GM12878 (cell line): ENCODE measurements at regions not wholly inside any gene's neighbourhood (a gene's known extent, or its start where the extent isn't known, plus 50 kb on each side); places are given as distances from the start of the nearest gene placed in this dataset.
A peak's percentile ranks its signal among the peaks of the same experiment; 100 is the strongest.

Experiments
- ATAC-seq: fragments of 200-7000 bp; cut with Tn5 transposase; 3 replicates; pipeline ENCODE4 v1.9.1; 2020; ENCODE audit warnings: mild to moderate bottlenecking, moderate library complexity
- BruUV-seq: library from RNA; stranded (reverse); fragments of 400-500 nt; replicated peaks from 2 replicates; lab custom pipeline; 2021; lab: Mats Ljungman, UMichigan
- CTCF ChIA-PET: fragments of 300-600 bp; sonication (Branson Sonifier 250); formaldehyde crosslinking; extraction: SDS; loops from one replicate; lab custom pipeline; 2021; ENCODE audit warnings: inconsistent platforms; lab: Yijun Ruan, JAX
- POLR2A ChIA-PET: fragments of 350-600 bp; formaldehyde crosslinking; extraction: SDS; loops from one replicate; lab custom pipeline; 2021; ENCODE audit warnings: inconsistent platforms; lab: Charles Lee
- RAD21 ChIA-PET: fragments of 300-600 bp; sonication (Branson Sonifier 250); formaldehyde crosslinking; loops from one replicate; lab custom pipeline; 2023; ENCODE audit warnings: antibody characterized with exemption; ENCODE audit not compliant: unreplicated experiment; lab: Charles Lee
- SMC1A ChIA-PET: fragments of 300-600 bp; sonication (Branson Sonifier 250); formaldehyde crosslinking; loops from one replicate; lab custom pipeline; 2023; ENCODE audit not compliant: unreplicated experiment, uncharacterized antibody; lab: Charles Lee
- DNase-seq: peaks from one replicate; pipeline ENCODE4 v3.0.0-alpha.2; 2011; ENCODE audit warnings: low read depth, low spot score
- FAIRE-seq: peaks from 3 replicates; lab custom pipeline; 2011; peaks lifted over from hg19 to GRCh38; lab: Jason Lieb, UNC
- H2AFZ ChIP-seq: 2 replicates; pipeline ENCODE4 v1.6.0; 2011; ENCODE audit warnings: low read depth, low read length, control low read depth; ENCODE audit not compliant: control insufficient read depth
- H3K27ac ChIP-seq: 2 replicates; pipeline ENCODE4 v1.5.1; 2011; ENCODE audit warnings: control low read depth; ENCODE audit not compliant: control insufficient read depth, insufficient read depth
- H3K27me3 ChIP-seq, 2 experiments: replicated peaks in 1 of 2; 2 replicates each; pipeline versions ENCODE4 v1.6.0 to v1.6.1; 2011; ENCODE audit warnings: low read length in 1 of 2; ENCODE audit not compliant: control insufficient read depth in 2 of 2, insufficient read depth in 2 of 2
- H3K36me3 ChIP-seq, 2 experiments: 2 replicates each; pipeline ENCODE4 v1.5.1; 2011; ENCODE audit warnings: low read length in 1 of 2; ENCODE audit not compliant: control insufficient read depth in 2 of 2, insufficient read depth in 2 of 2
- H3K4me1 ChIP-seq: 2 replicates; pipeline ENCODE4 v1.6.1; 2011; ENCODE audit warnings: mild to moderate bottlenecking, low read length, moderate library complexity, mixed read lengths; ENCODE audit not compliant: control insufficient read depth, insufficient read depth
- H3K4me2 ChIP-seq: 2 replicates; pipeline ENCODE4 v1.6.0; 2011; ENCODE audit warnings: control low read depth; ENCODE audit not compliant: control insufficient read depth, insufficient read depth
- H3K4me3 ChIP-seq: fragments of 200-600 bp; sonication (generic); 2 replicates; pipeline ENCODE4 v1.5.1; 2016
- H3K79me2 ChIP-seq: 2 replicates; pipeline ENCODE4 v1.6.0; 2011; ENCODE audit warnings: low read length; ENCODE audit not compliant: control insufficient read depth, insufficient read depth
- H3K9ac ChIP-seq: 2 replicates; pipeline ENCODE4 v1.8.0; 2011; ENCODE audit warnings: low read length, control low read depth, mixed read lengths; ENCODE audit not compliant: control insufficient read depth, insufficient read depth
- H3K9me3 ChIP-seq: replicated peaks from 3 replicates; pipeline ENCODE4 v1.5.1; 2011; ENCODE audit warnings: mild to moderate bottlenecking, low read length; ENCODE audit not compliant: control insufficient read depth, insufficient read depth
- H4K20me1 ChIP-seq: 2 replicates; pipeline ENCODE4 v1.6.0; 2011; ENCODE audit not compliant: control insufficient read depth, insufficient read depth
- CBX5 ChIP-seq: sonication (generic); IDR thresholded peaks from 2 replicates; pipeline ENCODE4 v1.6.1; 2016; ENCODE audit warnings: low read depth, moderate library complexity, mild to moderate bottlenecking, inconsistent platforms
- CREM ChIP-seq: IDR thresholded peaks from 2 replicates; pipeline ENCODE4 v1.6.1; 2014; ENCODE audit warnings: antibody characterized with exemption, low read depth
- EED ChIP-seq: sonication (generic); IDR thresholded peaks from 2 replicates; pipeline ENCODE4 v1.6.1; 2016; ENCODE audit warnings: antibody characterized with exemption, low read depth
- FOS ChIP-seq: IDR thresholded peaks from 3 replicates; pipeline ENCODE4 v1.6.1; 2011; ENCODE audit warnings: borderline replicate concordance; ENCODE audit not compliant: insufficient read length; ENCODE audit errors: extremely low read depth
- FOXM1 ChIP-seq: IDR thresholded peaks from 2 replicates; pipeline ENCODE4 v1.6.1; 2012; ENCODE audit warnings: low read depth, mild to moderate bottlenecking, inconsistent platforms, low read length, moderate library complexity
- GATAD2B ChIP-seq: fragments of 450-650 bp; conservative IDR thresholded peaks from 2 replicates; pipeline ENCODE4 v1.6.1; 2017; ENCODE audit warnings: low read depth, mild to moderate bottlenecking, moderate library complexity
- HCFC1 ChIP-seq: fragments of 150-350 bp; IDR thresholded peaks from 2 replicates; pipeline ENCODE4 v1.6.1; 2014; ENCODE audit warnings: low read length
- MEF2B ChIP-seq: fragments of 450-650 bp; IDR thresholded peaks from 2 replicates; pipeline ENCODE4 v1.6.1; 2018; ENCODE audit warnings: mild to moderate bottlenecking, moderate library complexity; ENCODE audit not compliant: partially characterized antibody, poor library complexity, severe bottlenecking
- NR2C2 ChIP-seq: IDR thresholded peaks from 2 replicates; pipeline ENCODE4 v1.6.1; 2011; ENCODE audit warnings: borderline replicate concordance, low read depth; ENCODE audit not compliant: control insufficient read depth, insufficient read length
- SMC3 ChIP-seq: IDR thresholded peaks from 2 replicates; pipeline ENCODE4 v1.6.1; 2011; ENCODE audit warnings: low read length, improper control_type of control experiment, borderline replicate concordance
- ZNF592 ChIP-seq: fragments of 450-650 bp; IDR thresholded peaks from 2 replicates; pipeline ENCODE4 v1.6.1; 2017; ENCODE audit warnings: mild to moderate bottlenecking, moderate library complexity
- WGBS: methylation state at CpG from one replicate; pipeline ENCODE4 v1.1.6; 2016; ENCODE audit warnings: low lambda C conversion rate; ENCODE audit not compliant: insufficient replicate concordance, insufficient coverage; ENCODE audit errors: missing lambda C conversion rate; 5-methylcytosine and 5-hydroxymethylcytosine counted together
- in situ Hi-C: fragments of 300-500 bp; cut with MboI; formaldehyde crosslinking; loops from 9 replicates; pipeline ENCODE4 v1.14.3; 2018; ENCODE audit warnings: mixed read lengths
- intact Hi-C: fragments of 100-400 bp; cut with micrococcal nuclease; formaldehyde crosslinking; loops from one replicate; pipeline ENCODE4 v1.14.2; 2022; ENCODE audit not compliant: unreplicated experiment
- TF ChIP-seq, protein P1 (sequence below): fragments of 450-650 bp; IDR thresholded peaks from 2 replicates; pipeline ENCODE4 v1.6.1; 2017; ENCODE audit warnings: mild to moderate bottlenecking, moderate library complexity
- TF ChIP-seq, protein P2 (sequence below): IDR thresholded peaks from 2 replicates; pipeline ENCODE4 v1.6.1; 2012; ENCODE audit warnings: low read depth, low read length, improper control_type of control experiment

GRCh38 chr17:72388765-72389473 lies 268.1 kb downstream of the SOX9 start:
- intact Hi-C loops (no loop called here), in situ Hi-C loops (loop anchor here (25.0 kb wide), 2 partner anchors 1627 to 1752 kb away; no protein-coding TSS in a partner anchor)
- Histone ChIP-seq H3K36me3 (no peaks in the 10 kb centered on the region), H3K4me1 (peaks cover 40% of the 10 kb centered on the region), H3K27me3 (no peaks in the 10 kb centered on the region), H3K79me2 (no peaks in the 10 kb centered on the region), H3K9me3 (no peaks in the 10 kb centered on the region), H3K27ac (0 out of 2 replicates have a peak overlapping the region, but pooled peaks have one; percentile 14), H3K4me2 (peak overlapping the region; percentile 46; the same call in 1 of the 2 replicates), H4K20me1 (no peaks in the 10 kb centered on the region), H3K9ac (0 out of 2 replicates have a peak overlapping the region, but pooled peaks have one; percentile 1), H3K4me3 (no peak overlapping the region), H2AFZ (peak overlapping the region; percentile 11)
- ATAC-seq (peak; percentile 77), DNase-seq (peak; percentile 93), FAIRE-seq (no peak)
- ChIA-PET POLR2A (interaction anchor here (1.0 to 1.7 kb wide), 5 partner anchors 9 to 75 kb away, joined by 3 to 9 read pairs (median 3); no protein-coding TSS in a partner anchor), SMC1A (interaction anchor here (0.6 to 3.7 kb wide), 12 partner anchors 18 to 268 kb away, joined by 3 to 22 read pairs (median 6); partner anchors contain the start of gene SOX9), CTCF (interaction anchor here (0.5 to 3.3 kb wide), 13 partner anchors 8 to 151 kb away, joined by 3 to 14 read pairs (median 3); no protein-coding TSS in a partner anchor), RAD21 (interaction anchor here (1.1 to 8.8 kb wide), 11 partner anchors 14 to 150 kb away, joined by 3 to 110 read pairs (median 5); no protein-coding TSS in a partner anchor)
- no TSS peak for BruUV-seq
- WGBS: 33% methylated on average over 10 of the region's 10 CpGs
- TF ChIP-seq FOXM1 (peak; percentile 33; the same call in 1 of the 2 replicates), ZNF592 (no peak), SMC3 (peak; percentile 53; the same call in 1 of the 2 replicates), HCFC1 (no peak), EED (peak; percentile 67), NR2C2 (no peak), CREM (peak; percentile 46), CBX5 (0 out of 2 replicates have a peak, but pooled peaks have one; percentile 38), GATAD2B (peak; percentile 73), MEF2B (peak; percentile 86), FOS (no peak)
- TF ChIP-seq, protein P1, sequence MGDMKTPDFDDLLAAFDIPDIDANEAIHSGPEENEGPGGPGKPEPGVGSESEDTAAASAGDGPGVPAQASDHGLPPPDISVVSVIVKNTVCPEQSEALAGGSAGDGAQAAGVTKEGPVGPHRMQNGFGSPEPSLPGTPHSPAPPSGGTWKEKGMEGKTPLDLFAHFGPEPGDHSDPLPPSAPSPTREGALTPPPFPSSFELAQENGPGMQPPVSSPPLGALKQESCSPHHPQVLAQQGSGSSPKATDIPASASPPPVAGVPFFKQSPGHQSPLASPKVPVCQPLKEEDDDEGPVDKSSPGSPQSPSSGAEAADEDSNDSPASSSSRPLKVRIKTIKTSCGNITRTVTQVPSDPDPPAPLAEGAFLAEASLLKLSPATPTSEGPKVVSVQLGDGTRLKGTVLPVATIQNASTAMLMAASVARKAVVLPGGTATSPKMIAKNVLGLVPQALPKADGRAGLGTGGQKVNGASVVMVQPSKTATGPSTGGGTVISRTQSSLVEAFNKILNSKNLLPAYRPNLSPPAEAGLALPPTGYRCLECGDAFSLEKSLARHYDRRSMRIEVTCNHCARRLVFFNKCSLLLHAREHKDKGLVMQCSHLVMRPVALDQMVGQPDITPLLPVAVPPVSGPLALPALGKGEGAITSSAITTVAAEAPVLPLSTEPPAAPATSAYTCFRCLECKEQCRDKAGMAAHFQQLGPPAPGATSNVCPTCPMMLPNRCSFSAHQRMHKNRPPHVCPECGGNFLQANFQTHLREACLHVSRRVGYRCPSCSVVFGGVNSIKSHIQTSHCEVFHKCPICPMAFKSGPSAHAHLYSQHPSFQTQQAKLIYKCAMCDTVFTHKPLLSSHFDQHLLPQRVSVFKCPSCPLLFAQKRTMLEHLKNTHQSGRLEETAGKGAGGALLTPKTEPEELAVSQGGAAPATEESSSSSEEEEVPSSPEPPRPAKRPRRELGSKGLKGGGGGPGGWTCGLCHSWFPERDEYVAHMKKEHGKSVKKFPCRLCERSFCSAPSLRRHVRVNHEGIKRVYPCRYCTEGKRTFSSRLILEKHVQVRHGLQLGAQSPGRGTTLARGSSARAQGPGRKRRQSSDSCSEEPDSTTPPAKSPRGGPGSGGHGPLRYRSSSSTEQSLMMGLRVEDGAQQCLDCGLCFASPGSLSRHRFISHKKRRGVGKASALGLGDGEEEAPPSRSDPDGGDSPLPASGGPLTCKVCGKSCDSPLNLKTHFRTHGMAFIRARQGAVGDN: peak; percentile 69
- TF ChIP-seq, protein P2, sequence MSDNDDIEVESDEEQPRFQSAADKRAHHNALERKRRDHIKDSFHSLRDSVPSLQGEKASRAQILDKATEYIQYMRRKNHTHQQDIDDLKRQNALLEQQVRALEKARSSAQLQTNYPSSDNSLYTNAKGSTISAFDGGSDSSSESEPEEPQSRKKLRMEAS: no peak
